Right lung (tissue), 2 donors: ENCODE measurements at regions not wholly inside any gene's neighbourhood (a gene's known extent, or its start where the extent isn't known, plus 50 kb on each side); places are given as distances from the start of the nearest gene placed in this dataset.
"Not testable (repeated sequence)": the region's sequence is repeated elsewhere in the genome, so short reads cannot be mapped to it uniquely, and the experiment has no call there.

Source experiments
- DNase-seq, 2 donors: peaks; one replicate each; pipeline ENCODE4 v3.0.0-alpha.2; 2013

- DNase-seq: no peak
These were observed 903.4 kb downstream of the RAB28 start for GRCh38 chr4:12580787-12581186.

GRCh38 chr4:12579172-12579571 lies 905.0 kb downstream of the RAB28 start:
- DNase-seq: no peak

- DNase-seq: no peak
These were observed 907.7 kb downstream of the RAB28 start for GRCh38 chr4:12576409-12576808.

GRCh38 chr4:12573716-12574115 lies 910.4 kb downstream of the RAB28 start:
- no peak for DNase-seq

GRCh38 chr4:12562476-12563140 lies 921.5 kb downstream of the RAB28 start:
- DNase-seq: peak in 1 of 2 donors; percentile 24

GRCh38 chr4:12562021-12562420 lies 922.1 kb downstream of the RAB28 start:
- no peak for DNase-seq

- DNase-seq: no peak
These were observed 929.1 kb downstream of the RAB28 start for GRCh38 chr4:12555011-12555410.

GRCh38 chr4:12548678-12549077 lies 935.5 kb downstream of the RAB28 start:
- DNase-seq: no peak

GRCh38 chr4:12545812-12546211 lies 938.3 kb downstream of the RAB28 start:
- DNase-seq: no peak

- DNase-seq: no peak
These were observed 946.0 kb downstream of the RAB28 start for GRCh38 chr4:12538162-12538561.

GRCh38 chr4:12534684-12535083 lies 949.5 kb downstream of the RAB28 start:
- no peak for DNase-seq

- DNase-seq: no peak
These were observed 964.7 kb downstream of the RAB28 start for GRCh38 chr4:12519426-12519825.

- DNase-seq: no peak
These were observed 976.2 kb downstream of the RAB28 start for GRCh38 chr4:12507868-12508481.

- no peak for DNase-seq
These were observed 983.7 kb downstream of the RAB28 start for GRCh38 chr4:12500409-12500808.

GRCh38 chr4:12499693-12500092 lies 984.4 kb downstream of the RAB28 start:
- no peak for DNase-seq

- no peak for DNase-seq
These were observed 988.9 kb downstream of the RAB28 start for GRCh38 chr4:12495211-12495610.

- DNase-seq: no peak
These were observed 991.3 kb downstream of the RAB28 start for GRCh38 chr4:12492730-12493393.

GRCh38 chr4:12488672-12489071 lies 995.5 kb downstream of the RAB28 start:
- no peak for DNase-seq

- no peak for DNase-seq
These were observed 997.1 kb downstream of the RAB28 start for GRCh38 chr4:12487000-12487399.

- DNase-seq: no peak
These were observed 1012.1 kb downstream of the RAB28 start for GRCh38 chr4:12472087-12472486.

- no peak for DNase-seq
These were observed 1012.9 kb downstream of the RAB28 start for GRCh38 chr4:12471193-12471592.

- DNase-seq: not testable (repeated sequence)
These were observed 1022.6 kb downstream of the RAB28 start for GRCh38 chr4:12461576-12461975.

- DNase-seq: no peak
These were observed 1025.0 kb downstream of the RAB28 start for GRCh38 chr4:12459126-12459525.
